GM12878 (cell line): ENCODE measurements at regions not wholly inside any gene's neighbourhood (a gene's known extent, or its start where the extent isn't known, plus 50 kb on each side); places are given as distances from the start of the nearest gene placed in this dataset.

Experiments used
- ATF3 ChIP-seq: IDR thresholded peaks from 2 replicates; pipeline ENCODE4 v1.6.1; 2011; ENCODE audit warnings: low read depth, mild to moderate bottlenecking, low read length, moderate library complexity, borderline replicate concordance; ENCODE audit errors: extremely low read depth
- BHLHE40 ChIP-seq, 2 experiments: fragments of 450-650 bp in 1 of 2; IDR thresholded peaks; 2 replicates each; pipeline ENCODE4 v1.6.1; 2011 to 2017; ENCODE audit warnings: low read depth in 2 of 2, borderline replicate concordance in 1 of 2, improper control_type of control experiment in 1 of 2, low read length in 1 of 2, mild to moderate bottlenecking in 1 of 2
- BMI1 ChIP-seq: fragments of 450-650 bp; IDR thresholded peaks from 2 replicates; pipeline ENCODE4 v1.6.1; 2016; ENCODE audit warnings: mild to moderate bottlenecking, moderate library complexity, borderline replicate concordance
- BRCA1 ChIP-seq: IDR thresholded peaks from 2 replicates; pipeline ENCODE4 v1.6.1; 2011; ENCODE audit warnings: low read depth, low read length, improper control_type of control experiment
- CBFB ChIP-seq: IDR thresholded peaks from 2 replicates; pipeline ENCODE4 v1.6.1; 2016; ENCODE audit warnings: antibody characterized with exemption, low read depth
- DPF2 ChIP-seq: fragments of 450-650 bp; IDR thresholded peaks from 2 replicates; pipeline ENCODE4 v1.6.1; 2017; ENCODE audit warnings: mild to moderate bottlenecking
- E4F1 ChIP-seq: fragments of 450-650 bp; IDR thresholded peaks from 2 replicates; pipeline ENCODE4 v1.6.1; 2018; ENCODE audit warnings: borderline replicate concordance, mild to moderate bottlenecking; ENCODE audit not compliant: partially characterized antibody
- FOXK2 ChIP-seq: fragments of 450-650 bp; IDR thresholded peaks from 2 replicates; pipeline ENCODE4 v1.6.1; 2017; ENCODE audit warnings: mild to moderate bottlenecking, moderate library complexity
- GATAD2B ChIP-seq: fragments of 450-650 bp; conservative IDR thresholded peaks from 2 replicates; pipeline ENCODE4 v1.6.1; 2017; ENCODE audit warnings: low read depth, mild to moderate bottlenecking, moderate library complexity
- IRF3 ChIP-seq: fragments of 450-650 bp; IDR thresholded peaks from 2 replicates; pipeline ENCODE4 v1.6.1; 2014; ENCODE audit warnings: mild to moderate bottlenecking
- MEF2A ChIP-seq: IDR thresholded peaks from 2 replicates; pipeline ENCODE4 v1.6.1; 2011; ENCODE audit warnings: low read depth, mild to moderate bottlenecking, low read length, moderate library complexity; ENCODE audit not compliant: insufficient read depth
- PAX5 ChIP-seq: IDR thresholded peaks from 2 replicates; pipeline ENCODE4 v1.6.1; 2011; ENCODE audit warnings: low read depth, low read length, borderline replicate concordance
- RUNX3 ChIP-seq: IDR thresholded peaks from 2 replicates; pipeline ENCODE4 v1.6.1; 2012; ENCODE audit warnings: low read length, inconsistent platforms
- SKIL ChIP-seq: fragments of 450-650 bp; IDR thresholded peaks from 2 replicates; pipeline ENCODE4 v1.6.1; 2017; ENCODE audit warnings: mild to moderate bottlenecking, low read depth, inconsistent platforms; ENCODE audit not compliant: poor library complexity, severe bottlenecking
- SMC3 ChIP-seq: IDR thresholded peaks from 2 replicates; pipeline ENCODE4 v1.6.1; 2011; ENCODE audit warnings: low read length, improper control_type of control experiment, borderline replicate concordance
- SPI1 ChIP-seq: IDR thresholded peaks from 2 replicates; pipeline ENCODE4 v1.6.1; 2011; ENCODE audit warnings: low read depth, mild to moderate bottlenecking, low read length, moderate library complexity, borderline replicate concordance; ENCODE audit not compliant: insufficient read depth
- SRF ChIP-seq, 2 experiments: IDR thresholded peaks; 2 replicates each; pipeline ENCODE4 v1.6.1; 2011; ENCODE audit warnings: low read depth in 2 of 2, low read length in 2 of 2, mild to moderate bottlenecking in 1 of 2, moderate library complexity in 1 of 2
- ZNF24 ChIP-seq: fragments of 450-650 bp; IDR thresholded peaks from 2 replicates; pipeline ENCODE4 v1.6.1; 2017; ENCODE audit warnings: antibody characterized with exemption, mild to moderate bottlenecking
- ZNF592 ChIP-seq: fragments of 450-650 bp; IDR thresholded peaks from 2 replicates; pipeline ENCODE4 v1.6.1; 2017; ENCODE audit warnings: mild to moderate bottlenecking, moderate library complexity

GRCh38 chr2:38146275-38146906 lies 70.4 kb upstream of the CYP1B1 start (continued):
- no peak for TF ChIP-seq ZNF592
- 0 out of 2 replicates have a peak, but pooled peaks have one; percentile 6 for TF ChIP-seq SMC3
- no peak for TF ChIP-seq FOXK2
- TF ChIP-seq GATAD2B: peak; percentile 74
- TF ChIP-seq PAX5: peak; percentile 57; the same call in 1 of the 2 replicates
- TF ChIP-seq BRCA1: no peak
- no peak for TF ChIP-seq E4F1
- TF ChIP-seq SRF (IDR thresholded peaks at IDR 0.05; ENCODE audit: low read depth in 2 of 2, low read length in 2 of 2): no peak
- peak; percentile 46 for TF ChIP-seq SKIL
- TF ChIP-seq MEF2A: 0 out of 2 replicates have a peak, but pooled peaks have one; percentile 25
- TF ChIP-seq ATF3: no peak
- TF ChIP-seq SPI1: peak; percentile 61
- TF ChIP-seq DPF2: peak; percentile 92
- TF ChIP-seq CBFB: peak; percentile 43; the same call in 1 of the 2 replicates
- TF ChIP-seq RUNX3: peak; percentile 69
- no peak for TF ChIP-seq IRF3
- no peak for TF ChIP-seq BMI1
- no peak for TF ChIP-seq ZNF24
- TF ChIP-seq BHLHE40 (IDR thresholded peaks at IDR 0.05; ENCODE audit: borderline replicate concordance in 1 of 2, low read depth in 2 of 2, low read length in 1 of 2): peak; percentile 65 to 70
